ENCODE measurements at regions not wholly inside any gene's neighbourhood (a gene's known extent, or its start where the extent isn't known, plus 50 kb on each side); places are given as distances from the start of the nearest gene placed in this dataset.

DNA sequence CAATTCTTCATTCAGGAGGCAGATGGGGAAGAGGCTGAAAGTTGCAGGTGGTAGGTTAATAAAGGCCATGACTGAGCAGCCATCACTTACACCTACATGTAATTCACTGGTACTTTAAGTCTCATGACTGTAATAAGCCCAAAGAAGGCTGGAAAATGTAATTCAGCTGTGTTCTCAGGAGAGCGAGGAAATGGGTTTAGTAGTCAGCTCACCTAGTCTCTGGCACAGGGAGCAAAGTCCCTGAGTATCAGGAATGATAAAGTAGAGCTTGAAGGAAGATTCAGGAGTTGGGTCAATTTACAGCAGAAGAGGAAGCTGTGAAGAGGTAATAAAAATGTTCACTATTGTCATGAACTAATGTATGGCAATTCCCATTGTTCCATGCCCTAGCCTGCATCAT is 393.4 kb upstream of the KAZN start:
- Histone ChIP-seq H4K20me1 (ENCODE audit: control insufficient read depth, insufficient read depth, low read depth, low read length) (no peaks in the 10 kb centered on the region), H3K4me1 (ENCODE audit: control insufficient read depth, low read length) (no peaks in the 10 kb centered on the region), H3K4me2 (ENCODE audit: low read length) (no peak overlapping the region), H3K36me3 (ENCODE audit: control insufficient read depth, low read length) (no peaks in the 10 kb centered on the region), H3K27ac (ENCODE audit: low read depth, low read length) (no peak overlapping the region), H3K4me3 (ENCODE audit: low read length) (no peak overlapping the region), H3F3A (ENCODE audit: control insufficient read depth, insufficient read depth) (no peaks in the 10 kb centered on the region), H3K9me2 (replicated peaks; ENCODE audit: control insufficient read depth, low read length) (no peaks in the 10 kb centered on the region), H3K27me3 (ENCODE audit: control insufficient read depth, low read length) (peaks cover 11% of the 10 kb centered on the region), H3K9me3 (ENCODE audit: control insufficient read depth, insufficient read depth, low read length) (no peaks in the 10 kb centered on the region), H3K79me2 (ENCODE audit: control insufficient read depth, low read length) (no peaks in the 10 kb centered on the region)
- no peak for TF ChIP-seq EZH2phosphoT487 (IDR thresholded peaks at IDR 0.05; ENCODE audit: borderline replicate concordance, low read length)
- TF ChIP-seq, protein P1, sequence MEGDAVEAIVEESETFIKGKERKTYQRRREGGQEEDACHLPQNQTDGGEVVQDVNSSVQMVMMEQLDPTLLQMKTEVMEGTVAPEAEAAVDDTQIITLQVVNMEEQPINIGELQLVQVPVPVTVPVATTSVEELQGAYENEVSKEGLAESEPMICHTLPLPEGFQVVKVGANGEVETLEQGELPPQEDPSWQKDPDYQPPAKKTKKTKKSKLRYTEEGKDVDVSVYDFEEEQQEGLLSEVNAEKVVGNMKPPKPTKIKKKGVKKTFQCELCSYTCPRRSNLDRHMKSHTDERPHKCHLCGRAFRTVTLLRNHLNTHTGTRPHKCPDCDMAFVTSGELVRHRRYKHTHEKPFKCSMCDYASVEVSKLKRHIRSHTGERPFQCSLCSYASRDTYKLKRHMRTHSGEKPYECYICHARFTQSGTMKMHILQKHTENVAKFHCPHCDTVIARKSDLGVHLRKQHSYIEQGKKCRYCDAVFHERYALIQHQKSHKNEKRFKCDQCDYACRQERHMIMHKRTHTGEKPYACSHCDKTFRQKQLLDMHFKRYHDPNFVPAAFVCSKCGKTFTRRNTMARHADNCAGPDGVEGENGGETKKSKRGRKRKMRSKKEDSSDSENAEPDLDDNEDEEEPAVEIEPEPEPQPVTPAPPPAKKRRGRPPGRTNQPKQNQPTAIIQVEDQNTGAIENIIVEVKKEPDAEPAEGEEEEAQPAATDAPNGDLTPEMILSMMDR (IDR thresholded peaks at IDR 0.05; ENCODE audit: low read depth, low read length, poor library complexity, severe bottlenecking): no peak

DNA sequence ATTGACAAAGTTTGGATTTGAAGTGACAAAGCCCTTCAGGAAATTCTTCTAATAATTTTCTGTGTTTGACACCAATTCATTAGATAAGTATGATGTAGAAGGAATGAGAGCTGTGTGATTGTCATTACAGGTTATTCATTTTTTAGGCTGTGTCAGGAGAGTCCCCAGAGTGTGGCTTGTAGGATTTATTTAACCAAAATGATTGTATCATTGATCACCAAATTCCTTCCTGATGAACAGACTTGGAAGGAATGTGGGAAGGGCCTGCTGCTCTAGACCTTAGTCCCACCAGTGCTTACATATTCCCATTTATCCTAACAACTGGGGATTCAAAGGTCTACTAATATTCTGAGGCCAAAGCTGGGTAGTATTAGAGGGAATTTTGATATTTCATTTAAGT is 383.3 kb upstream of the KAZN start:
- no peaks in the 10 kb centered on the region for H3K4me1 ChIP-seq (ENCODE audit: control insufficient read depth, low read length)
- no peak overlapping the region for H3K27ac ChIP-seq (ENCODE audit: low read depth, low read length)
- no peak overlapping the region for H3K4me3 ChIP-seq (ENCODE audit: low read length)
- peaks cover 2% of the 10 kb centered on the region; the same call in 1 of the 2 replicates for H3K27me3 ChIP-seq (ENCODE audit: control insufficient read depth, low read length)
- no peaks in the 10 kb centered on the region for H3K9me3 ChIP-seq (ENCODE audit: control insufficient read depth, insufficient read depth, low read length)
- no peak for TF ChIP-seq EZH2phosphoT487 (IDR thresholded peaks at IDR 0.05; ENCODE audit: borderline replicate concordance, low read length)
- TF ChIP-seq, protein P1 (IDR thresholded peaks at IDR 0.05; ENCODE audit: low read depth, low read length, poor library complexity, severe bottlenecking): no peak
- H3F3A ChIP-seq (ENCODE audit: control insufficient read depth, insufficient read depth): no peaks in the 10 kb centered on the region
- no peaks in the 10 kb centered on the region for H3K9me2 ChIP-seq (replicated peaks; ENCODE audit: control insufficient read depth, low read length)
- H3K79me2 ChIP-seq (ENCODE audit: control insufficient read depth, low read length): no peaks in the 10 kb centered on the region
- H3K36me3 ChIP-seq (ENCODE audit: control insufficient read depth, low read length): no peaks in the 10 kb centered on the region
- no peak overlapping the region for H3K4me2 ChIP-seq (ENCODE audit: low read length)
- H4K20me1 ChIP-seq (ENCODE audit: control insufficient read depth, insufficient read depth, low read depth, low read length): no peaks in the 10 kb centered on the region

DNA sequence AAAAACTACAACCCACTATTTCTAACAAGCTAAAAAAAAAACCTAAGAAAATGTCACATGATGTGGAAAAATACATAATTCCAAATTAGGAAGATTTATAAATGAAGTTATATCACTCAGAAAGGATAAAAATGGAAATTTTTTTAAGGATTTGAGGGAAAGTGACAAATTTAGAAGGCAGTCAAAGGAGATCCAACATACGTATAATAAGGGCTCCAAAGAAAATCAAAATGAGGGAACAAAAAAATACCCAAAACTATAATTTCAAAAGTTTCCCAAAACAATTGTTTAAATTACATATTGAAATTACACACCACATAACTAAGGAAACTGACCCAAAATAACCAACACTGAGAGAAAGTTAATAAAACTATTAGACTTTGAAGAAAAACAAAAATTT is 381.1 kb upstream of the KAZN start:
- Histone ChIP-seq H3K9me3 (ENCODE audit: control insufficient read depth, insufficient read depth, low read length) (no peaks in the 10 kb centered on the region), H4K20me1 (ENCODE audit: control insufficient read depth, insufficient read depth, low read depth, low read length) (no peaks in the 10 kb centered on the region), H3K79me2 (ENCODE audit: control insufficient read depth, low read length) (no peaks in the 10 kb centered on the region), H3K9me2 (replicated peaks; ENCODE audit: control insufficient read depth, low read length) (no peaks in the 10 kb centered on the region), H3K4me3 (ENCODE audit: low read length) (no peak overlapping the region), H3K4me2 (ENCODE audit: low read length) (no peak overlapping the region), H3K27me3 (ENCODE audit: control insufficient read depth, low read length) (peaks cover 2% of the 10 kb centered on the region; the same call in 1 of the 2 replicates), H3K4me1 (ENCODE audit: control insufficient read depth, low read length) (no peaks in the 10 kb centered on the region), H3K27ac (ENCODE audit: low read depth, low read length) (no peak overlapping the region), H3F3A (ENCODE audit: control insufficient read depth, insufficient read depth) (no peaks in the 10 kb centered on the region), H3K36me3 (ENCODE audit: control insufficient read depth, low read length) (no peaks in the 10 kb centered on the region)
- no peak for TF ChIP-seq EZH2phosphoT487 (IDR thresholded peaks at IDR 0.05; ENCODE audit: borderline replicate concordance, low read length)
- TF ChIP-seq, protein P1 (IDR thresholded peaks at IDR 0.05; ENCODE audit: low read depth, low read length, poor library complexity, severe bottlenecking): no peak

DNA sequence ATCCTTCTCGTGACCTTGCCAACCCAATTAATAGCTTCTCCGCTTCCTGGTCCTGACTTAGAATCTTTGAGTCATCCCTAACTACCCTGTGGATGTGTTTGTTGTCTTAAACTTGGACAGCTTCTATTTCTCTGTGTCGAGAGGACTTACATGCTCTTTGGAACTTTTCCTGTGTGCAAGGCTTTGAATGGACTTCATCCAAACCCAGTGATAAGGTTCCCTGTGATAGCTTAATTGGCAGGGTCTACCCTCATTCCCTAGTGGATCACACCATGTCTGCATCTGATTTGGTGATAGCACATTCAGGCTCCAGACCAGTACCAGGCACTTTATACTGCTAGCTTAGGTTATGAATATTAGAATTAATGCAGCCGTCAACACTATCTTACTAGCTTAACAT is 378.2 kb upstream of the KAZN start:
- H3K79me2 ChIP-seq (ENCODE audit: control insufficient read depth, low read length): no peaks in the 10 kb centered on the region
- no peak overlapping the region for H3K4me2 ChIP-seq (ENCODE audit: low read length)
- H3K27me3 ChIP-seq (ENCODE audit: control insufficient read depth, low read length): no peaks in the 10 kb centered on the region
- H3K27ac ChIP-seq (ENCODE audit: low read depth, low read length): no peak overlapping the region
- no peaks in the 10 kb centered on the region for H3K9me2 ChIP-seq (replicated peaks; ENCODE audit: control insufficient read depth, low read length)
- no peaks in the 10 kb centered on the region for H3K36me3 ChIP-seq (ENCODE audit: control insufficient read depth, low read length)
- H3K4me3 ChIP-seq (ENCODE audit: low read length): no peak overlapping the region
- TF ChIP-seq, protein P1 (IDR thresholded peaks at IDR 0.05; ENCODE audit: low read depth, low read length, poor library complexity, severe bottlenecking): no peak
- TF ChIP-seq EZH2phosphoT487 (IDR thresholded peaks at IDR 0.05; ENCODE audit: borderline replicate concordance, low read length): no peak
- no peaks in the 10 kb centered on the region for H3F3A ChIP-seq (ENCODE audit: control insufficient read depth, insufficient read depth)
- no peaks in the 10 kb centered on the region for H3K4me1 ChIP-seq (ENCODE audit: control insufficient read depth, low read length)
- H4K20me1 ChIP-seq (ENCODE audit: control insufficient read depth, insufficient read depth, low read depth, low read length): no peaks in the 10 kb centered on the region
- no peaks in the 10 kb centered on the region for H3K9me3 ChIP-seq (ENCODE audit: control insufficient read depth, insufficient read depth, low read length)

All from DOHH2 (cell line).